Esophagus (tissue), 2 donors: ENCODE measurements at regions not wholly inside any gene's neighbourhood (a gene's known extent, or its start where the extent isn't known, plus 50 kb on each side); places are given as distances from the start of the nearest gene placed in this dataset.

ENCODE experiments used
- H3K27ac ChIP-seq, 2 donors: one replicate each; pipeline ENCODE4 v1.5.1; 2013; ENCODE audit warnings: low read depth in 2 of 2, mild to moderate bottlenecking in 2 of 2, inconsistent platforms in 1 of 2, low read length in 1 of 2, moderate library complexity in 1 of 2
- H3K27me3 ChIP-seq, 2 donors: one replicate each; pipeline ENCODE4 v1.6.1; 2013; ENCODE audit warnings: low read length in 2 of 2, control low read depth in 1 of 2, mild to moderate bottlenecking in 1 of 2; ENCODE audit not compliant: insufficient read depth in 2 of 2, control insufficient read depth in 1 of 2
- H3K36me3 ChIP-seq, 2 donors: one replicate each; pipeline ENCODE4 v1.6.1; 2013; ENCODE audit warnings: low read length in 1 of 2; ENCODE audit not compliant: control insufficient read depth in 2 of 2, insufficient read depth in 2 of 2
- H3K4me1 ChIP-seq, 2 donors: one replicate each; pipeline ENCODE4 v1.6.1; 2013; ENCODE audit warnings: low read length in 1 of 2; ENCODE audit not compliant: control insufficient read depth in 2 of 2, insufficient read depth in 2 of 2
- H3K4me3 ChIP-seq, 2 donors: one replicate each; pipeline ENCODE4 v1.5.1; 2013; ENCODE audit warnings: low read length in 2 of 2, mild to moderate bottlenecking in 2 of 2, low read depth in 1 of 2, moderate library complexity in 1 of 2
- H3K9me3 ChIP-seq, 2 donors: one replicate each; pipeline ENCODE4 v1.6.1; 2013; ENCODE audit warnings: mild to moderate bottlenecking in 2 of 2, low read depth in 1 of 2, low read length in 1 of 2, moderate library complexity in 1 of 2; ENCODE audit not compliant: control insufficient read depth in 2 of 2, insufficient read depth in 1 of 2
- WGBS, 2 donors: extraction: QIAGEN DNeasy Blood & Tissue Kit; methylation state at CpG; one replicate each; pipeline ENCODE4 v1.1.7; 2013; 5-methylcytosine and 5-hydroxymethylcytosine counted together
- donor health status: healthy with polysubstance abuse.
- donor health status: Bipolar disorder and iron deficiency.

- Histone ChIP-seq H3K4me1 (no peaks in the 10 kb centered on the region), H3K27ac (peak overlapping the region; percentile 24 to 62), H3K27me3 (no peaks in the 10 kb centered on the region), H3K36me3 (peaks cover 0 to 4% of the 10 kb centered on the region in 2 donors), H3K9me3 (no peaks in the 10 kb centered on the region), H3K4me3 (peak overlapping the region in 1 of 2 donors; percentile 22)
- 59 to 67% methylated on average over 16 of the region's 16 CpGs for WGBS, 2 donors
These were observed 114.3 kb upstream of the ARHGEF3 start for GRCh38 chr3:56915966-56916586.

- no peaks in the 10 kb centered on the region for H3K4me1 ChIP-seq
- no peak overlapping the region for H3K4me3 ChIP-seq
- peaks cover 1 to 6% of the 10 kb centered on the region in 2 donors for H3K36me3 ChIP-seq
- no peaks in the 10 kb centered on the region for H3K9me3 ChIP-seq
- no peaks in the 10 kb centered on the region for H3K27me3 ChIP-seq
- no peak overlapping the region for H3K27ac ChIP-seq
- 47 to 51% methylated on average over 3 of the region's 3 CpGs for WGBS, 2 donors
These were observed 112.9 kb upstream of the ARHGEF3 start for GRCh38 chr3:56914646-56915045.

- 77 to 83% methylated on average over 8 of the region's 8 CpGs for WGBS, 2 donors
- Histone ChIP-seq H3K4me1 (no peaks in the 10 kb centered on the region), H3K27me3 (no peaks in the 10 kb centered on the region), H3K27ac (no peak overlapping the region), H3K9me3 (no peaks in the 10 kb centered on the region), H3K4me3 (no peak overlapping the region), H3K36me3 (peaks cover 1 to 8% of the 10 kb centered on the region in 2 donors)
These were observed 109.6 kb upstream of the ARHGEF3 start for GRCh38 chr3:56911363-56911762.

- no peaks in the 10 kb centered on the region for H3K27me3 ChIP-seq
- WGBS, 2 donors = 91 to 94% methylated on average over 6 of the region's 6 CpGs
- no peaks in the 10 kb centered on the region for H3K4me1 ChIP-seq
- H3K27ac ChIP-seq = no peak overlapping the region
- H3K36me3 ChIP-seq = peaks cover 1 to 8% of the 10 kb centered on the region in 2 donors
- no peak overlapping the region for H3K4me3 ChIP-seq
- H3K9me3 ChIP-seq = no peaks in the 10 kb centered on the region
These were observed 107.6 kb upstream of the ARHGEF3 start for GRCh38 chr3:56909349-56909748.

- H3K27ac ChIP-seq = no peak overlapping the region
- WGBS, 2 donors = 87 to 90% methylated on average over 5 of the region's 5 CpGs
- no peaks in the 10 kb centered on the region for H3K27me3 ChIP-seq
- no peaks in the 10 kb centered on the region for H3K4me1 ChIP-seq
- no peaks in the 10 kb centered on the region for H3K9me3 ChIP-seq
- peaks cover 1 to 8% of the 10 kb centered on the region in 2 donors for H3K36me3 ChIP-seq
- H3K4me3 ChIP-seq = no peak overlapping the region
These were observed 106.3 kb upstream of the ARHGEF3 start for GRCh38 chr3:56908004-56908403.

- WGBS, 2 donors = 78 to 79% methylated on average over 6 of the region's 6 CpGs
- no peak overlapping the region for H3K4me3 ChIP-seq
- H3K9me3 ChIP-seq = no peaks in the 10 kb centered on the region
- no peaks in the 10 kb centered on the region for H3K27me3 ChIP-seq
- H3K27ac ChIP-seq = no peak overlapping the region
- H3K36me3 ChIP-seq = peaks cover 0 to 3% of the 10 kb centered on the region in 2 donors
- H3K4me1 ChIP-seq = no peaks in the 10 kb centered on the region
These were observed 102.9 kb upstream of the ARHGEF3 start for GRCh38 chr3:56904552-56905215.

GRCh38 chr3:56903231-56903782, 101.6 kb upstream of the ARHGEF3 start:
- Histone ChIP-seq H3K27ac (no peak overlapping the region), H3K27me3 (no peaks in the 10 kb centered on the region), H3K36me3 (no peaks in the 10 kb centered on the region), H3K4me3 (no peak overlapping the region), H3K9me3 (no peaks in the 10 kb centered on the region), H3K4me1 (no peaks in the 10 kb centered on the region)
- 86 to 88% methylated on average over 1 of the region's 1 CpG for WGBS, 2 donors

GRCh38 chr3:56902468-56903160, 100.9 kb upstream of the ARHGEF3 start:
- 88 to 95% methylated on average over 3 of the region's 3 CpGs for WGBS, 2 donors
- H3K4me3 ChIP-seq = no peak overlapping the region

GRCh38 chr3:56900801-56901200, 99.1 kb upstream of the ARHGEF3 start:
- no peak overlapping the region for H3K27ac ChIP-seq
- H3K4me1 ChIP-seq = no peaks in the 10 kb centered on the region
- 0% methylated on average over 1 of the region's 1 CpG for WGBS, 2 donors
- H3K36me3 ChIP-seq = no peaks in the 10 kb centered on the region
- H3K4me3 ChIP-seq = no peak overlapping the region
- no peaks in the 10 kb centered on the region for H3K9me3 ChIP-seq
- H3K27me3 ChIP-seq = no peaks in the 10 kb centered on the region

More at GRCh38 chr3:56902468-56903160, 100.9 kb upstream of the ARHGEF3 start:
- no peak overlapping the region for H3K27ac ChIP-seq
- no peaks in the 10 kb centered on the region for H3K9me3 ChIP-seq
- H3K4me1 ChIP-seq = no peaks in the 10 kb centered on the region
- no peaks in the 10 kb centered on the region for H3K36me3 ChIP-seq
- no peaks in the 10 kb centered on the region for H3K27me3 ChIP-seq
